ENCODE measurements at regions not wholly inside any gene's neighbourhood (a gene's known extent, or its start where the extent isn't known, plus 50 kb on each side); places are given as distances from the start of the nearest gene placed in this dataset.

GRCh38 chr3:65019443-65020055 is 331.7 kb upstream of the ADAMTS9 start:
- no peak for TF ChIP-seq ZNF600 (tag by site-specific recombination; IDR thresholded peaks at IDR 0.05)
- no peak for TF ChIP-seq MEIS1 (CRISPR knock-in tag; IDR thresholded peaks at IDR 0.05; ENCODE audit: borderline replicate concordance)
- TF ChIP-seq YY1 (tag by site-specific recombination; IDR thresholded peaks at IDR 0.05) = no peak
- no peak for TF ChIP-seq PBX3 (CRISPR knock-in tag; IDR thresholded peaks at IDR 0.05)

All from HEK293 (cell line).